GM12872 (cell line): ENCODE measurements at regions not wholly inside any gene's neighbourhood (a gene's known extent, or its start where the extent isn't known, plus 50 kb on each side); places are given as distances from the start of the nearest gene placed in this dataset.

Experiments used
- TF ChIP-seq, protein P1 (sequence below): IDR thresholded peaks from 3 replicates; pipeline ENCODE4 v1.5.1; 2011; ENCODE audit warnings: low read depth, mild to moderate bottlenecking, low read length, moderate library complexity; ENCODE audit not compliant: insufficient read depth

DNA sequence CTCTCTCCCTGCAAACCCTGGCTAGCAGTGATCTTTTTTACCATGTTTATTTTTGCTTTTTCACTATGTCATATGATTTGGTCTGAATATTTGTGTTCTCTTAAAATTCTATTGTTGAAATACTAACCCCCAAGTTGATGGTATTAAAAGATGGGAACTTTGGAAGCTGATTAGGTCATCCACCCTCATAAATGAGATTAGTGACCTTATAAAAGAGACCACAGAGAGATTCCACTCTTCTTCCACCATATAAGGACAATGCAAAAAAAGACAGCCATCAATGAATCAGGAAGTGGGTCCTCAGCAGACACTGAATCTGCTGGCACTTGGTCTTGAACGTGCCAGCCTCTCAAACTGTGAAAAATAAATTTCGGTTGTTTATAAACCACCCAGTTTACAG, 112.8 kb upstream of the KCND2 start:
- TF ChIP-seq, protein P1, sequence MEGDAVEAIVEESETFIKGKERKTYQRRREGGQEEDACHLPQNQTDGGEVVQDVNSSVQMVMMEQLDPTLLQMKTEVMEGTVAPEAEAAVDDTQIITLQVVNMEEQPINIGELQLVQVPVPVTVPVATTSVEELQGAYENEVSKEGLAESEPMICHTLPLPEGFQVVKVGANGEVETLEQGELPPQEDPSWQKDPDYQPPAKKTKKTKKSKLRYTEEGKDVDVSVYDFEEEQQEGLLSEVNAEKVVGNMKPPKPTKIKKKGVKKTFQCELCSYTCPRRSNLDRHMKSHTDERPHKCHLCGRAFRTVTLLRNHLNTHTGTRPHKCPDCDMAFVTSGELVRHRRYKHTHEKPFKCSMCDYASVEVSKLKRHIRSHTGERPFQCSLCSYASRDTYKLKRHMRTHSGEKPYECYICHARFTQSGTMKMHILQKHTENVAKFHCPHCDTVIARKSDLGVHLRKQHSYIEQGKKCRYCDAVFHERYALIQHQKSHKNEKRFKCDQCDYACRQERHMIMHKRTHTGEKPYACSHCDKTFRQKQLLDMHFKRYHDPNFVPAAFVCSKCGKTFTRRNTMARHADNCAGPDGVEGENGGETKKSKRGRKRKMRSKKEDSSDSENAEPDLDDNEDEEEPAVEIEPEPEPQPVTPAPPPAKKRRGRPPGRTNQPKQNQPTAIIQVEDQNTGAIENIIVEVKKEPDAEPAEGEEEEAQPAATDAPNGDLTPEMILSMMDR, result no peak

DNA sequence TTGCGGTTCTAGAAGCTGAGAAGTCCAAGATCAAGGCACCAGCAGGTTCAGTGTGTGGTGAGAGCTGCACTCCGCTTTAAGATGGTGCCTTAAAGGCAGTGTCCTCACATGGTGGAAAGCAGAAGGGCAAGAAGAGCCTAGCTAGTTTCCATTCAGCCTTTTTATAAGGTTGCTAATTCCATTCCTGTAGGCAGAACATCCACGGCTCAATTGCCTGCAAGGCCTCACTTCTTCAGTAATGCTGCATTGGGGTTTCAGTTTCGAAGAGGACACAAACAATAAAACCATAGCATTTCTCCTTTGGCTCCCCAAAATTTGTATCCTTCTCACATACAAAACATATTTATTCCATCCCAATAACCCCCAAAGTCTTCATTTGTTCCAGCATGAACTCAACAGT, 109.5 kb upstream of the KCND2 start:
- TF ChIP-seq, protein P1, result no peak

DNA sequence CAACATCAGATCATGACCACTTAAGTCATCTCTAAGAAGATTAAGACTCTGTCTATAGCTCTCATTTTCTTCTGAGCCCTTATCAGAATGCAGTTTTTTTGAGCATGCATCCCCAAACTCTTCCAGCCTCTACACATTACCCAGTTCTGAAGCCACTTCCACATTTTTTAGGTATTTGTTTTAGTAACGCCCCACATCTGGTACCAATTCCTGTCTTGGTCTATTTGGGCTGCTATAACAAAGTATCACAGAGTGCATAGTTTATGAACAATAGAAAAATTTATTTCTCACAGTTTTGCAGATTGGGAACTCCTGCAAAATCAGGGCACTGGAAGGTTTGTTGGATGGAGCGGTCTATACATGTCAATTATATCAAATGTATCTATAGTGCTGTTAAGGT, 107.7 kb upstream of the KCND2 start:
- TF ChIP-seq, protein P1, result no peak

- TF ChIP-seq, protein P1, result no peak
Observed at GRCh38 chr7:120168066-120168465, 104.9 kb upstream of the KCND2 start.

DNA sequence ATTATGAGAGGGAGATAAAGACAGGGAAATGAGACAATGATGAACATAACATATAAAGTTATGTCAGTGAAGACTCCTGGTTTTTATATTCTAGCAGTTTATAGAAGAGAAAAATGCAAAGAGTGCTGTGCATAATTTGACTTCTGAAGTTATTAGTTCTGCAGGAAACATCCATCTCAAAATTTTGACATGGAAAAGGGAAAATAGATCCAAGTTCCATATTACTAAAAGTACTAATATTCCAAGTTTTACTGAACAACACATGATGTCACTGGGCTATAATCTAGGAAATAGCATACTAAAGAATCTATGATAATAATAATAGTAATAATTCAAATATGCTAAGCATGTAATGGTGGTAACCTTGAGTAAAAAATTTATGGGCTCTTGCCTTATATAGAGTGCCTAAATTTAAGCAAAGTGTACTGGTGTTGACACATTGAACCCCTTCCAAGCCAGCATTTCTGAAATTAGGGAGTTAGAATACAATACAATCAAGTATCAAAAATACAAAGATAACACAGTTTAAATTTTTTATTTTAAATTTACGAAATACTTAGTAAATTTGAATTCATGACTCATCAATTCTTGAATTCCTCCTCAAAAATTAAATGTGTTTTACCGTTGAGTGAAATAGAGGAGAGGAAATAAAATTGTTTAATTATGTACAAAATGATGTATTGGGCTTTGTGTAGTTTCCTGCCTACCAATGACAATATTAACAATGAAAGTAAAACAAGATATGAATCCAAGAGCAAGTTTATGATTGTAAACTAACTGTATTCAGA, 102.8 kb upstream of the KCND2 start:
- TF ChIP-seq, protein P1, result no peak

- TF ChIP-seq, protein P1, result no peak
Observed at GRCh38 chr7:120170834-120171233, 102.1 kb upstream of the KCND2 start.

- TF ChIP-seq, protein P1, result no peak
Observed at GRCh38 chr7:120171406-120171805, 101.6 kb upstream of the KCND2 start.
